Epithelial cell of esophagus (primary cell): ENCODE measurements at regions not wholly inside any gene's neighbourhood (a gene's known extent, or its start where the extent isn't known, plus 50 kb on each side); places are given as distances from the start of the nearest gene placed in this dataset.

Source experiments
- DNase-seq: peaks from one replicate; pipeline ENCODE4 v3.0.0; 2010; ENCODE audit warnings: low read depth
- H3K4me3 ChIP-seq: 2 replicates; pipeline ENCODE4 v1.5.1; 2011; ENCODE audit warnings: mild to moderate bottlenecking, low read length, control low read depth
- CTCF ChIP-seq: IDR thresholded peaks from 2 replicates; pipeline ENCODE4 v1.5.1; 2011; ENCODE audit warnings: low read depth, mild to moderate bottlenecking, low read length, control low read depth, inconsistent platforms; ENCODE audit not compliant: insufficient read depth; ENCODE audit errors: missing control alignments

- no peak overlapping the region for H3K4me3 ChIP-seq
- DNase-seq: no peak
- no peak for TF ChIP-seq CTCF
These were observed 52.5 kb upstream of the LTBP1 start for GRCh38 chr2:32894119-32894728.

GRCh38 chr2:32895424-32895823 lies 51.3 kb upstream of the LTBP1 start:
- no peak for DNase-seq
- TF ChIP-seq CTCF: no peak
- no peak overlapping the region for H3K4me3 ChIP-seq
